ENCODE measurements at regions not wholly inside any gene's neighbourhood (a gene's known extent, or its start where the extent isn't known, plus 50 kb on each side); places are given as distances from the start of the nearest gene placed in this dataset.
"Not testable (repeated sequence)": the region's sequence is repeated elsewhere in the genome, so short reads cannot be mapped to it uniquely, and the experiment has no call there.

- DNase-seq: no peak
Measured at GRCh38 chr7:136527554-136527953, 340.9 kb upstream of the CHRM2 start.

- no peak for DNase-seq
Measured at GRCh38 chr7:136526408-136527105, 341.9 kb upstream of the CHRM2 start.

GRCh38 chr7:136523571-136523970 is 344.9 kb upstream of the CHRM2 start:
- no peak for DNase-seq

GRCh38 chr7:136517971-136518370 is 350.5 kb upstream of the CHRM2 start:
- no peak for DNase-seq

- no peak for DNase-seq
Measured at GRCh38 chr7:136514776-136515175, 353.7 kb upstream of the CHRM2 start.

GRCh38 chr7:136513744-136514143 is 354.7 kb upstream of the CHRM2 start:
- no peak for DNase-seq

- no peak for DNase-seq
Measured at GRCh38 chr7:136509466-136509865, 359.0 kb upstream of the CHRM2 start.

- no peak for DNase-seq
Measured at GRCh38 chr7:136502162-136502561, 366.3 kb upstream of the CHRM2 start.

GRCh38 chr7:136501151-136501550 is 367.3 kb upstream of the CHRM2 start:
- DNase-seq: no peak

- DNase-seq: no peak
Measured at GRCh38 chr7:136496551-136496950, 371.9 kb upstream of the CHRM2 start.

GRCh38 chr7:136495081-136495480 is 373.4 kb upstream of the CHRM2 start:
- DNase-seq: no peak

GRCh38 chr7:136492366-136492765 is 376.1 kb upstream of the CHRM2 start:
- DNase-seq: no peak

GRCh38 chr7:136489808-136490207 is 378.6 kb upstream of the CHRM2 start:
- DNase-seq: no peak

- DNase-seq: no peak
Measured at GRCh38 chr7:136480901-136481300, 387.6 kb upstream of the CHRM2 start.

GRCh38 chr7:136479922-136480321 is 388.5 kb upstream of the CHRM2 start:
- no peak for DNase-seq

GRCh38 chr7:136470179-136470578 is 398.3 kb upstream of the CHRM2 start:
- DNase-seq: no peak

- no peak for DNase-seq
Measured at GRCh38 chr7:136452949-136453348, 415.5 kb upstream of the CHRM2 start.

- DNase-seq: no peak
Measured at GRCh38 chr7:136446751-136447150, 421.7 kb upstream of the CHRM2 start.

GRCh38 chr7:136441835-136442234 is 426.6 kb upstream of the CHRM2 start:
- no peak for DNase-seq

GRCh38 chr7:136431736-136432135 is 436.7 kb upstream of the CHRM2 start:
- not testable (repeated sequence) for DNase-seq

- no peak for DNase-seq
Measured at GRCh38 chr7:136424058-136424457, 444.4 kb upstream of the CHRM2 start.

- not testable (repeated sequence) for DNase-seq
Measured at GRCh38 chr7:136419740-136420139, 442.6 kb upstream of the MTPN start.

- no peak for DNase-seq
Measured at GRCh38 chr7:136412952-136413351, 435.8 kb upstream of the MTPN start.

GRCh38 chr7:136405931-136406777 is 429.0 kb upstream of the MTPN start:
- no peak for DNase-seq

All from activated T-cell treated with anti-CD3 and anti-CD28 coated beads for 4 hours (primary cell).